Activated CD8-positive, alpha-beta T cell treated with anti-CD3 and anti-CD28 coated beads, Interleukin-2, amount 10 ng/mL, durations not matched to agents 7 days and 5 days (primary cell): ENCODE measurements at regions not wholly inside any gene's neighbourhood (a gene's known extent, or its start where the extent isn't known, plus 50 kb on each side); places are given as distances from the start of the nearest gene placed in this dataset.

ENCODE experiments used
- ATAC-seq: fragments of 150-1000 bp; cut with Tn5 transposase; one replicate; pipeline ENCODE4 v1.10.0; 2021; ENCODE audit warnings: moderate library complexity
- CTCF ChIA-PET: fragments of 350-600 bp; sonication (Branson Sonifier 250); formaldehyde crosslinking; loops from one replicate; lab custom pipeline; 2021; ENCODE audit warnings: antibody characterized with exemption; lab: Charles Lee
- POLR2A ChIA-PET: fragments of 350-600 bp; sonication (Branson Sonifier 250); formaldehyde crosslinking; loops from one replicate; lab custom pipeline; 2021; ENCODE audit warnings: antibody characterized with exemption; lab: Charles Lee
- DNase-seq: peaks from one replicate; pipeline ENCODE4 v3.0.0-alpha.2; 2020
- H3K27ac Mint-ChIP-seq: one replicate; pipeline ENCODE4 v1.8.0; 2021; ENCODE audit warnings: mild to moderate bottlenecking, mixed read lengths
- H3K27me3 Mint-ChIP-seq: one replicate; pipeline ENCODE4 v1.8.0; 2021; ENCODE audit warnings: low read depth, mixed read lengths
- H3K36me3 Mint-ChIP-seq: one replicate; pipeline ENCODE4 v1.8.0; 2021; ENCODE audit warnings: low read depth, mixed read lengths
- H3K4me1 Mint-ChIP-seq: one replicate; pipeline ENCODE4 v1.8.0; 2021; ENCODE audit warnings: low read depth, mixed read lengths
- H3K4me3 Mint-ChIP-seq: one replicate; pipeline ENCODE4 v1.8.0; 2021; ENCODE audit warnings: mild to moderate bottlenecking, mixed read lengths
- H3K9me3 Mint-ChIP-seq: one replicate; pipeline ENCODE4 v1.8.0; 2022; ENCODE audit warnings: mixed read lengths; ENCODE audit not compliant: insufficient read depth

DNA sequence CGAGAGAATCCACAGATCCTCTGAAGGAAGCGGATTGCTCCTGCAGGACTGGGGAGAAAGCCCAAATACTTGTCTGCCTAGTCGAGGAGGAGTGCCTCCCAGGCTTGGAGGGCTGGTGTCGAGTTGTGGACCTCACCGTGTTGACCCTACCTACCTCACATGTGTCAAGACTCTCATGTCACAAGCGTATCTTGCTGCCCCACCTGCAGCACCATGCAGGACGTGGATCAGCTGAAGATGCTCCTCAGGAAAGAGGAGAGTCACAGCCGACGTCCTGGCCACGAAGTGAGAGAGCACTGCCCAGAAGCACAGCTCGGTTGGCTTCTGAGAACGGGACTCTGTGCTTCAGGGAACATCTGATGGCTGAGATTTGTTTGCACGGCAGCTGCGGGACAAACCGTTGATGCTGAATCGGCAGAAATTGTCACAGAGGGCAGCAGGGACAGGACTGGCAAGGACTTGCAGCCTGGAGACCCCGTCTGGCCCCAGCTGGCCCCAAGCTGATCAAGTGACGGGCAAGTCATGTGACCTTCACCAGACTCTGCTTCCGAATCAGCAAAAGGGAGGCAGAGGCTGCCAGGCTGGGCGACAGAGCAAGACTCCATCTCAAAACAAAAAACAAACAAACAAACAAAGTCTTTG lies 119.1 kb upstream of the ITGA1 start:
- no peak for ATAC-seq
- H3K27me3 Mint-ChIP-seq: peaks cover 7% of the 10 kb centered on the region
- H3K36me3 Mint-ChIP-seq: no peaks in the 10 kb centered on the region
- ChIA-PET CTCF (no interaction called here), POLR2A (no interaction called here)
- H3K4me1 Mint-ChIP-seq: peaks cover 14% of the 10 kb centered on the region
- no peak overlapping the region for H3K27ac Mint-ChIP-seq
- DNase-seq: no peak
- H3K4me3 Mint-ChIP-seq: no peak overlapping the region
- H3K9me3 Mint-ChIP-seq: no peaks in the 10 kb centered on the region

GRCh38 chr5:52672459-52672858 lies 115.3 kb upstream of the ITGA1 start:
- Mint-ChIP-seq H3K9me3 (no peaks in the 10 kb centered on the region), H3K4me1 (peaks cover 19% of the 10 kb centered on the region), H3K27me3 (peaks cover 9% of the 10 kb centered on the region), H3K27ac (no peak overlapping the region), H3K36me3 (no peaks in the 10 kb centered on the region), H3K4me3 (no peak overlapping the region)
- ChIA-PET CTCF (interaction anchor here (1.8 to 1.9 kb wide), 2 partner anchors 21 to 243 kb away, joined by 5 to 8 read pairs; no protein-coding TSS in a partner anchor), POLR2A (no interaction called here)
- DNase-seq: no peak
- no peak for ATAC-seq

- peaks cover 9% of the 10 kb centered on the region for H3K27me3 Mint-ChIP-seq
- no peaks in the 10 kb centered on the region for H3K9me3 Mint-ChIP-seq
- DNase-seq (no peak), ATAC-seq (no peak)
- ChIA-PET CTCF (interaction anchor here (1.8 to 1.9 kb wide), 2 partner anchors 20 to 242 kb away, joined by 5 to 8 read pairs; no protein-coding TSS in a partner anchor), POLR2A (no interaction called here)
- no peaks in the 10 kb centered on the region for H3K36me3 Mint-ChIP-seq
- H3K4me3 Mint-ChIP-seq: no peak overlapping the region
- no peak overlapping the region for H3K27ac Mint-ChIP-seq
- H3K4me1 Mint-ChIP-seq: peaks cover 19% of the 10 kb centered on the region
These were observed 114.2 kb upstream of the ITGA1 start for GRCh38 chr5:52673495-52673894.

DNA sequence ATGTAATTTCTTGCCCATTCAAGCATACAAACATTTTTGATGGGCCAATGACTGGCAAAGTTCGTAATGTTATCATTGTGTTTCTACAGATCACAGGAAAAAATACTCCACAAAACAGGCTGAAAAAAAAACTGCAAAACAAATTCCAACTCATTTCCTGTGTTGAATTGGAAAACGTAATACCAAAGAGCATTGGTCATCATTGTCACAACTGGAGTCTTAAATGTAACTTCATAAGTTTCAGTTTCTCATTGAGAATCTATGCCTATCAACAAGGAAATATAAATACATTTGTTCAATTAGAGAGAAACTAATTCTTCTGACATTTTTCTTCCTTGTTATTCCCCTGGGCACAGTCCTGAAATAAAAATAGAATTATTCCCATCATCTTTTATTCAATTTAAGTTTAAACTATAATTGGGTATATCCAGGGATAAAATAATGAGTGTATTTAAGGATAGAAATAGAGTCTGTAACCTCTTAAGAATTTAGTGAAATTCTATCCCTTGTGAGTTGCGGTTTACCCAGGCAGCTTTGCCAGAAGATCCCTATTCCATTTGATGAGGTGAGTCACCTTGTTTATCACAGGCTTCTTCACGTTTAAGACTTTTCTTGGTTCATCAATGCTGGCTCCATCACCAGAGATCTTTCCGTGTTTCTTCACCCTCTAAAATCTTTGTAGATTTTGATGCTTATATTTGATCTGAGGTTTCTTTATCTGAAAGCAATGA lies 112.7 kb upstream of the ITGA1 start:
- Mint-ChIP-seq H3K4me3 (no peak overlapping the region), H3K9me3 (no peaks in the 10 kb centered on the region), H3K27me3 (peaks cover 6% of the 10 kb centered on the region), H3K4me1 (peaks cover 19% of the 10 kb centered on the region), H3K27ac (no peak overlapping the region), H3K36me3 (no peaks in the 10 kb centered on the region)
- DNase-seq (no peak), ATAC-seq (no peak)
- ChIA-PET POLR2A (no interaction called here), CTCF (no interaction called here)

DNA sequence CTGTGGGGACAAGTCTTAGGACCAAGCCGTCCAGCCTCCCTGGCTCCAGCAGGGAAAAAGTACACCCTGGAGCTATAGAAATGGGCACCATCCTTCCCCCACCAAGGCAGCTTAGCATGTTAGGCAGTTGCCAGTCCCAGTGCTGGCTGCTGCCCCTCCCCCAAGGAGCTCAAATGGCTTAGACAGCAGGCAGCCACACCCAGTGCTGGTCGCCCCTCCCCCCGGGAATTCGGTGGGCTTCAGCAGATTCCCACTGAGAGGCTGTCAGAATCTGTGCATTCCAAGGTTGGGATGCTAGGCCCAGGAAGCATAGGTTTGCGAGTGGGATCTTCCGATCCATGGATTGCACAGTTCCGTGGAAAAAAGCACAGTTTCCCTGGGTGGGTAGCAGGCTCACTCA lies 105.2 kb upstream of the ITGA1 start:
- ChIA-PET CTCF (no interaction called here), POLR2A (no interaction called here)
- Mint-ChIP-seq H3K4me3 (no peak overlapping the region), H3K4me1 (no peaks in the 10 kb centered on the region), H3K27me3 (peaks cover 3% of the 10 kb centered on the region), H3K9me3 (no peaks in the 10 kb centered on the region), H3K36me3 (no peaks in the 10 kb centered on the region), H3K27ac (no peak overlapping the region)
- ATAC-seq (no peak), DNase-seq (no peak)

- H3K27me3 Mint-ChIP-seq: peaks cover 5% of the 10 kb centered on the region
- ATAC-seq: no peak
- no peak overlapping the region for H3K27ac Mint-ChIP-seq
- ChIA-PET CTCF (no interaction called here), POLR2A (no interaction called here)
- DNase-seq: no peak
- H3K4me3 Mint-ChIP-seq: no peak overlapping the region
- no peaks in the 10 kb centered on the region for H3K4me1 Mint-ChIP-seq
- no peaks in the 10 kb centered on the region for H3K36me3 Mint-ChIP-seq
- no peaks in the 10 kb centered on the region for H3K9me3 Mint-ChIP-seq
These were observed 103.7 kb upstream of the ITGA1 start for GRCh38 chr5:52684051-52684450.

- H3K4me3 Mint-ChIP-seq: no peak overlapping the region
- no peak overlapping the region for H3K27ac Mint-ChIP-seq
- ATAC-seq (no peak), DNase-seq (no peak)
- POLR2A ChIA-PET: interaction anchor here (0.8 kb wide), 1 partner anchor 49 kb away, joined by 3 read pairs; no protein-coding TSS in a partner anchor
- no peaks in the 10 kb centered on the region for H3K9me3 Mint-ChIP-seq
- H3K4me1 Mint-ChIP-seq: no peaks in the 10 kb centered on the region
- CTCF ChIA-PET: interaction anchor here (1.5 kb wide), 1 partner anchor 114 kb away, joined by 4 read pairs; no protein-coding TSS in a partner anchor
- no peaks in the 10 kb centered on the region for H3K36me3 Mint-ChIP-seq
- peaks cover 5% of the 10 kb centered on the region for H3K27me3 Mint-ChIP-seq
These were observed 102.2 kb upstream of the ITGA1 start for GRCh38 chr5:52685566-52685965.

DNA sequence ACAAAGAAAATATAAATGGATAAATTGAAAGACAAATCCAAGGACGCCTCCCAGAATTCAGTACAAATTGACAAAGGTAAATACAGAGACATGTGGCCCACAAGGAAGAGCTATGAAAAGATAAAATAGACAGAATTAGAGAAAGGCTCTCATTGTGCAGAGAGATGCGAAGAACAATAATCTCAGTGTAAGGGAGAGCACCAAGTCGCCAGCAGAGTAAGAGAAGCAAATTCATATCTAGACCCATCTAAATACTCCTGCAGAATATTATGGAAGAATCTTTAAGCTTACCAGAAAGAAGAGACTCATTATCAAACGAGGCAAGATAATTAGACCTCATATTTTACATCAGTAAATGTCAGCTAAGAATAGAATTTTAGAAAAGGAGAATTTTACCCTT lies 101.7 kb upstream of the ITGA1 start:
- Mint-ChIP-seq H3K4me3 (no peak overlapping the region), H3K27me3 (peaks cover 5% of the 10 kb centered on the region)
- CTCF ChIA-PET: interaction anchor here (1.5 kb wide), 1 partner anchor 113 kb away, joined by 4 read pairs; no protein-coding TSS in a partner anchor

GRCh38 chr5:52690236-52690768 lies 97.4 kb upstream of the ITGA1 start:
- DNase-seq (no peak), ATAC-seq (no peak)
- ChIA-PET POLR2A (no interaction called here), CTCF (interaction anchor here (1.1 to 4.2 kb wide), 4 partner anchors 14 to 225 kb away, joined by 3 to 23 read pairs (median 3); no protein-coding TSS in a partner anchor)
- Mint-ChIP-seq H3K4me3 (no peak overlapping the region), H3K9me3 (no peaks in the 10 kb centered on the region), H3K36me3 (no peaks in the 10 kb centered on the region), H3K27me3 (peaks cover 6% of the 10 kb centered on the region), H3K27ac (no peak overlapping the region), H3K4me1 (peaks cover 16% of the 10 kb centered on the region)

More for the DNA sequence above, 101.7 kb upstream of the ITGA1 start:
- ATAC-seq (no peak), DNase-seq (no peak)
- no peak overlapping the region for H3K27ac Mint-ChIP-seq
- H3K4me1 Mint-ChIP-seq: no peaks in the 10 kb centered on the region
- POLR2A ChIA-PET: interaction anchor here (0.8 kb wide), 1 partner anchor 49 kb away, joined by 3 read pairs; no protein-coding TSS in a partner anchor
- H3K9me3 Mint-ChIP-seq: no peaks in the 10 kb centered on the region
- H3K36me3 Mint-ChIP-seq: no peaks in the 10 kb centered on the region

- H3K27ac Mint-ChIP-seq: no peak overlapping the region
- no peaks in the 10 kb centered on the region for H3K36me3 Mint-ChIP-seq
- ATAC-seq (no peak), DNase-seq (no peak)
- ChIA-PET POLR2A (no interaction called here), CTCF (interaction anchor here (1.2 to 4.2 kb wide), 10 partner anchors 13 to 257 kb away, joined by 3 to 36 read pairs (median 10); partner anchors contain the start of genes ITGA1 and PELO)
- H3K4me3 Mint-ChIP-seq: no peak overlapping the region
- H3K27me3 Mint-ChIP-seq: peaks cover 5% of the 10 kb centered on the region
- no peaks in the 10 kb centered on the region for H3K9me3 Mint-ChIP-seq
- peaks cover 20% of the 10 kb centered on the region for H3K4me1 Mint-ChIP-seq
These were observed 95.7 kb upstream of the ITGA1 start for GRCh38 chr5:52692039-52692438.

DNA sequence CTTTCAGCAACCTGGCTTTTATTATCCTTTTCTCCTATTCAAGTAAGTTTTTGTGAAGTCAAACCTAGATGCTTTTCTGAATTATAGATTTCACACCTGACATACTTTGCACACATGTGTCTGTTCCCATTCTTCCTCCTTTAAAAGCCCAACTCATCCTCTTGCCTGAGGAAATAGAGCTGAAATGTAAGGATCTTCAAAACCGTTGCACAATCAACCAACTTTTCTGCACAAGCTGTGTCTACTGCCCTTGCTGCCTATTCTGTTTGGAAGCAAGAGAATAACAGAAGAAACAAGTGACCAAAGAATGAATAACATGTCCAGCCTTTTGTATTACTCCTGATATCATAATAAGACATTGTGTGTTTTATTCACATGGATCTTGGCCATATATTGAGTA lies 95.1 kb upstream of the ITGA1 start:
- DNase-seq (no peak), ATAC-seq (no peak)
- no peaks in the 10 kb centered on the region for H3K36me3 Mint-ChIP-seq
- H3K27ac Mint-ChIP-seq: no peak overlapping the region
- peaks cover 5% of the 10 kb centered on the region for H3K27me3 Mint-ChIP-seq
- no peaks in the 10 kb centered on the region for H3K9me3 Mint-ChIP-seq
- peaks cover 20% of the 10 kb centered on the region for H3K4me1 Mint-ChIP-seq
- ChIA-PET POLR2A (no interaction called here), CTCF (interaction anchor here (0.6 to 4.2 kb wide), 23 partner anchors 13 to 256 kb away, joined by 3 to 36 read pairs (median 6); partner anchors contain the start of genes ITGA1 and PELO)
- H3K4me3 Mint-ChIP-seq: no peak overlapping the region
